ENCODE measurements at regions not wholly inside any gene's neighbourhood (a gene's known extent, or its start where the extent isn't known, plus 50 kb on each side); places are given as distances from the start of the nearest gene placed in this dataset.

GRCh38 chr6:16985513-16986284, 116.2 kb upstream of the STMND1 start:
- TF ChIP-seq CTCF (IDR thresholded peaks at IDR 0.05; ENCODE audit: borderline replicate concordance, extremely low read depth, low read length, poor library complexity, severe bottlenecking), result no peak
- no peak for TF ChIP-seq EZH2 (IDR thresholded peaks at IDR 0.05; ENCODE audit: borderline replicate concordance, low read depth, low read length, severe bottlenecking)
